HG03064 (cell line): ENCODE measurements at regions not wholly inside any gene's neighbourhood (a gene's known extent, or its start where the extent isn't known, plus 50 kb on each side); places are given as distances from the start of the nearest gene placed in this dataset.

ENCODE experiments used
- ATAC-seq: cut with Tn5 transposase; IDR thresholded peaks from one replicate; pipeline ENCODE4 v1.9.1; 2021; ENCODE audit warnings: low read depth; ENCODE audit not compliant: unreplicated experiment

GRCh38 chr2:14530506-14530905 lies 102.0 kb upstream of the LRATD1 start:
- no peak for ATAC-seq

- ATAC-seq = no peak
Observed at GRCh38 chr2:14533131-14533757, 99.3 kb upstream of the LRATD1 start.

DNA sequence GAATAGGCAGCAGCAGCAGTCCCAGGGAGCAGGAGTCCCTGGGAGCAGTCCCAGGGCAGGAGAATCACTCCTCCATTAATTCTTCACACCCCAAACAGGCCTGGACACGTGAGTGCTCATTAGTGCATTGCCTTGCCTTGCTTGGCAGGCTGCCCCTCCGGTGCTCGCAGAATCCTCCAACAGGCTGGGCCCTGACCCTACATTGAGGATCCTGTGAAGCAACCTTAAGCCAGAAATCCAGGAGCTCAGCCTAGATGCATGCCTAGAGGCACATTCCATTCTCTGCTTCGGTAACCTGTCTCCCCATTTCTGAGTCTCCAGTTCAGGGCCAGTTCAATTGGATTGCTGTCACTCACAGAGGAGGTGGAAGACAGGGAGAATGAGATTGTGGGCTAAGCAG lies 97.4 kb upstream of the LRATD1 start:
- ATAC-seq = no peak

DNA sequence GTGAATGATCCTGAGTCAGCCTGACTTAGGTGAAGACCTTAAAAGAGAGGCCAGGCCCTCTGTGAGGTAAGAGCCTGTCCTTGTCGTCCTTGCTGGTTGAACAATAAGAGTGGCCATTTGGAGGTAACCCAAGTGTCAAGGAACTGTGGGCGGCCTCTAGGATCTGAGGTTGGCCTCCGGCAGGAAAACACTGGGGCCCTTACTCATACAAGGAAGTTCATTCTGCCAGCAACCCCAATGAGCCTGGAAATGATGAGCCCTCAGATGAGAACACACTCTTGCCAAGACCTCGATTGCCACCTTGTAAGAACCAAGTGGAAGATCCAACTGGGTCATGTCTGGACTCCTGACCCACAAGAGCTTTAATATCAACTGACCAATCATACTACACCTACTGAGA lies 95.5 kb upstream of the LRATD1 start:
- no peak for ATAC-seq

- no peak for ATAC-seq
Observed at GRCh38 chr2:14540015-14540414, 92.5 kb upstream of the LRATD1 start.

GRCh38 chr2:14543284-14543683 lies 89.2 kb upstream of the LRATD1 start:
- no peak for ATAC-seq

- ATAC-seq = no peak
Observed at GRCh38 chr2:14544247-14544646, 88.3 kb upstream of the LRATD1 start.

GRCh38 chr2:14547830-14548229 lies 84.7 kb upstream of the LRATD1 start:
- ATAC-seq = no peak

DNA sequence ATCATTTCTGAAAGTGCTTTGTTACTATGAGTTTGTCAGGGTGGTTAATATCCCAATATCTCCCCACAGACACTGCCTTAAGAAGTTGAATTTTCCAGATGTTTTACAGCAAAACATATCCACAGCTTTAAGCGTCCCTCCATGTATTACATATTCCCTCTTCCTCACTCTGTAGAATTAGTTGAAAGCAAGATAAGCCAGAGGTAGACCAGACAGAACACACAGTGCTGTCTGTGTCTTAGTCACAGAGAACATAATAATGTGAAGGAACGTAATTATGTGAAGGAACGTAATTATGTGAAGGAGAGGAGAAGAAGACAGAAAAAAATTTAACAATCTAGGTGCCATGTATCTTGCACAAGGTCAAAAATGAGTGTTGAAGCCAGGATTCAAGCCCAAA lies 81.9 kb upstream of the LRATD1 start:
- ATAC-seq = no peak

DNA sequence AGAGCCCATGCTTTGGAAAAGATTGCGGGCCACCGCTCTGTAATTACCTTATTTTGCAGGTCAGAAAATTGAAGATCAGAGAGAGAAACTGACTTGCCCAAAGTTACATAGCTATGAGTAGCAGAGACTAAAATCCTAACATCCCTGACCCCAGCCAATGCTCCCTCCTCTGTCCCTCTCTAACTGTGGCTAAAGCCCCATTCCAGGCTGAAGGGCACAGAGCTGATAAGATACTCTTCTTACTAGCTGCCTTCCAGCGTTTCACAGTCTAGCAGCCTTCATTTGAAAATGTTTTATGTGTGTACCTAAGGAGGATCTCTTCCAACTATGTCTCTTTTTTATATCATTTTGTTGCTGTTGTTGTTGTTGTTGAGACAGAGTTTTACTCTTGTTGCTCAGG lies 81.4 kb upstream of the LRATD1 start:
- ATAC-seq = no peak

- no peak for ATAC-seq
Observed at GRCh38 chr2:14552286-14552685, 80.2 kb upstream of the LRATD1 start.

DNA sequence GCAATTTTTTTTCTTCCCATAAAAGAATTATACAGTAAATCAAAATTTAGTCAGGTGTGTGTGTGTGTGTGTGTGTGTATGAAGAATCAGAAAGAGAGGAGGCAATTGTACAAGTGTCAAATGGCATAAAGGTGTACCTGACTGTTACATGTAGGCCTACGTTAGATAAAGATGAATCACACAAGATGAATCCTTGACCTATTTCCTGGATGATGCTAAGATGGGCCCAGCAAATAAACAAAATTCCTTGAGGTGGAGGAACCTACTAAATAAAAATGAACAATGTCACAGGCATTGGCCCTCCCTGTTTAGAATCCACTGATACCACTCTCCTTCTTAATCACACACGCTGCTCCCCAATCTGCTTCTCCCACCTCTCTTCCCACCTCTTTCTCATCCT lies 79.7 kb upstream of the LRATD1 start:
- ATAC-seq = no peak

- no peak for ATAC-seq
Observed at GRCh38 chr2:14554849-14555545, 77.5 kb upstream of the LRATD1 start.

GRCh38 chr2:14557111-14557510 lies 75.4 kb upstream of the LRATD1 start:
- no peak for ATAC-seq

- no peak for ATAC-seq
Observed at GRCh38 chr2:14557916-14558315, 74.6 kb upstream of the LRATD1 start.

GRCh38 chr2:14558335-14558919 lies 74.1 kb upstream of the LRATD1 start:
- no peak for ATAC-seq

GRCh38 chr2:14560716-14561115 lies 71.8 kb upstream of the LRATD1 start:
- ATAC-seq = no peak

- no peak for ATAC-seq
Observed at GRCh38 chr2:14563324-14563723, 69.2 kb upstream of the LRATD1 start.

DNA sequence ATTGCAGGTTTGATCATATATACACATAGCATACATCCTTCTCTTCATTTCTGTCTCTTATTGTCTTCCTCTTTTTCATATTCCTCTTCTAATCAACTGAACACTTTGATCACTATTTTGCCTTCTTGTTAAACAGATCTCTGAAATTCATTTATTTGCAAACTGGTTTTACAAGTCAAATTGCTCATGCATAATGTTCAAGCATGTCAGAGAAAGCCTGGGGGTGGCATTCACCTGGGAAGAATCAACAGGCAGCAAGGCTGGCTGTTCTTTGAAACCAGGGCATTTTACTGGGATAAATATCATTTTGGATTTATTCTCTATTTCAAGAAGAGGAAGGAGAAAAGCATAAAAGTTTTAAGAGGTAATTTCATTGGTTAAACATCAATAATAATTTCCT lies 66.9 kb upstream of the LRATD1 start:
- ATAC-seq = no peak

DNA sequence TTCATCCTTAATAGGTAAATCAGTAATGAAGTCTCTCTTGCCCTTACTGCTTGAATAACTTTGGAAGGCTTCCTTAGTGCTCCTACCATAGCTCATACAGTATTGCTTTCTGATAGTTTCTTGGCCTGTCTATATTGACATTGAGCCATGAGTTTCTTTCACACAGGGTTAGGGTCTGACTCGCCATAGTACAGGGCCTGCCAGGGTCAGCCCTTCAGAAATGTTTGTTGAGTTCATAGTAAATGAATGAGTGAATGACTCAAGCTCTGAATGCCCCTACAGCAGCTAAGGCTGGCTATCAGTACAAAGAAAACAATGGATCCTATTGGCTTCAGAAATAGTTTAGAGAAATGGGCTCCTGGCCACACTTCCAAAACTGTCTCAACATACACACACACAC lies 65.0 kb upstream of the LRATD1 start:
- ATAC-seq = no peak

DNA sequence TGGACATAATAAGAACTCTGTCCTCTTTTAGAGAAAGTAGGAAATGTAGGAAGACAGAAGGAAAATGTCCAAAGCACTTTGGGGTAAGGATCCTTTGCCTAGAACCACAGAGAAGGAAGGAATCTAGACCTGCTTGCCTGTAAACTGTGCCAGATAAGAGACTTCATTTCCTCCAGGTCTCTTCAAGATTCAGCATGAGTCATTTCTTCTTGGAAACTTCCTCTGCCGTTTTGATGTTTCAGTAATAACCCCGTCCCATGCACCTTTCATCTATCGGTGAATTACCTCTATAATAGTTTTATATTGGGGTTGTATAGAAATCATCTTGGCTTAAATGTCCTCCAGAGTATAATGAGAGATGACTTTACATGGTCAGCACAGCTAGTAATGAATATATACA lies 63.2 kb upstream of the LRATD1 start:
- ATAC-seq = no peak

DNA sequence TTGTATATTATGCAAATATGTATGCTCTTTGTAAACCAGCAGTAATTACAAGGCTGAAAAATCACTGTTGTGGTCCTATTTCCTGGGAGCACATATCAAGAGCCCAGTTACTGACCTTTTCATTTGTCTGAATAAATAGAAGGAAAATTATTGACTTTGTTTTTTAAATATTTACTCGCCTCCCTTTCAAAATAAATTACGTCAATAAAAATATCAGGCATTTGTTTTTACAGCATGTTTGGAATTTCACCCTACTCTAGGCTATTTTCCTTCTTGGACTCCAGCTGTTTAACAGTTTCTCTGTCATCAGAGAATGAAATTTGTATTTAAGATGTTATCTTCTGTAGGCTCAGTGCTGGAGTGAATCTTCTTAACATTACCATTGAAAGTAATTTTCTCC lies 59.9 kb upstream of the LRATD1 start:
- no peak for ATAC-seq
